Stomach (tissue), 8 donors: ENCODE measurements at regions not wholly inside any gene's neighbourhood (a gene's known extent, or its start where the extent isn't known, plus 50 kb on each side); places are given as distances from the start of the nearest gene placed in this dataset.
"Not testable (repeated sequence)": the region's sequence is repeated elsewhere in the genome, so short reads cannot be mapped to it uniquely, and the experiment has no call there.

Experiments used
- DNase-seq, 2 donors: peaks; one replicate each; pipeline versions ENCODE4 v3.0.0 to v3.0.0-alpha.2; 2013 to 2019
- H3K27ac ChIP-seq, 5 donors: fragments of 200-600 bp in 4 of 5; sonication (generic) in 4 of 5; one replicate each; pipeline ENCODE4 v1.5.1; 2013 to 2019; ENCODE audit warnings: mild to moderate bottlenecking in 1 of 5, moderate library complexity in 1 of 5
- H3K27me3 ChIP-seq, 3 donors: fragments of 200-600 bp; sonication (generic); one replicate each; pipeline ENCODE4 v1.5.1; 2017 to 2019; ENCODE audit warnings: mixed run types in 1 of 3
- H3K36me3 ChIP-seq, 4 donors: fragments of 200-600 bp; sonication (generic); 1 replicate in 3 of 4; 2 replicates in 1 of 4; pipeline ENCODE4 v1.5.1; 2016 to 2019
- H3K4me1 ChIP-seq, 4 donors: fragments of 200-600 bp; sonication (generic); one replicate each; pipeline ENCODE4 v1.5.1; 2016 to 2019
- H3K4me3 ChIP-seq, 4 donors: fragments of 200-600 bp; sonication (generic) in 3 of 4; one replicate each; pipeline ENCODE4 v1.5.1; 2016 to 2019; ENCODE audit warnings: mild to moderate bottlenecking in 1 of 4
- H3K9me3 ChIP-seq, 4 donors: fragments of 200-600 bp; sonication (generic); one replicate each; pipeline ENCODE4 v1.5.1; 2016 to 2019
- CTCF ChIP-seq, 7 experiments: fragments of 450-650 bp in 4 of 7; fragments of 200-600 bp in 3 of 7; sonication (generic) in 3 of 7; IDR thresholded peaks; one replicate each; pipeline ENCODE4 v1.5.1; 2016 to 2019; ENCODE audit warnings: antibody characterized with exemption in 7 of 7, control low read depth in 2 of 7, mild to moderate bottlenecking in 1 of 7
- EP300 ChIP-seq: sonication (generic); formaldehyde crosslinking; IDR thresholded peaks from one replicate; pipeline ENCODE4 v1.6.1; 2017; ENCODE audit warnings: antibody characterized with exemption
- POLR2A ChIP-seq, 4 donors: fragments of 450-650 bp; IDR thresholded peaks; one replicate each; pipeline ENCODE4 v1.6.1; 2016; ENCODE audit warnings: antibody characterized with exemption in 4 of 4, control low read depth in 2 of 4, mild to moderate bottlenecking in 1 of 4, moderate library complexity in 1 of 4
- POLR2AphosphoS5 ChIP-seq, 3 donors: sonication (generic); formaldehyde crosslinking; IDR thresholded peaks; one replicate each; pipeline ENCODE4 v1.6.1; 2016; ENCODE audit warnings: antibody characterized with exemption in 3 of 3
- WGBS, 5 donors: extraction: QIAGEN DNeasy Blood & Tissue Kit in 3 of 5; methylation state at CpG; one replicate each; pipeline versions ENCODE4 v1.1.5 to v1.1.7; 2013 to 2018; 5-methylcytosine and 5-hydroxymethylcytosine counted together
- intact Hi-C: fragments of 100-400 bp; cut with DNase I; formaldehyde crosslinking; loops from one replicate; pipeline ENCODE4 v1.15.1; 2023; ENCODE audit warnings: low total_unique reads
- donor health status: healthy with polysubstance abuse.
- donor health status: Bipolar disorder and iron deficiency.
- donor health status: healthy.

DNA sequence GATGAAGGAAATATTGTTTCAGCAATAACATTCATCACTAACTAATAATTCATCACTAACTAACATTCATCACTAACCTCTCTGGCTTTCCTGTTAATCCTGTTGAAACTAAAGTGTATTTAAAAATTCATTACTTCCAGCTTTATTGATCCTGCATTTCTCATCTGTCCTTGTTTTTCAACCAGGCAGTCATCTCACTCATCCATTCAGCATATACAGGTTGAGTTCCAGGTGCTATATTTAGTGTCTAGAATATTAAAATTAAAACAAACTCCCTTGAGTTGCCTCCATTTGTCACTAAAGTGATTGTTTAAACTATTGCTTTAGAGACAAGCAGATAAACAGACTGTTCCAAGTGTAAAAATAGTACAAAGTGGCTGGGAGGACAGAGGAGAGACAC, 58.1 kb downstream of the ATXN7L3B start:
- Histone ChIP-seq H3K36me3 (no peaks in the 10 kb centered on the region), H3K4me1 (peaks cover 0 to 13% (median 2%) of the 10 kb centered on the region in 4 donors), H3K9me3 (peaks cover 0 to 8% (median 2%) of the 10 kb centered on the region in 4 donors), H3K4me3 (no peak overlapping the region), H3K27ac (peak overlapping the region in 1 of 5 donors; percentile 30), H3K27me3 (no peaks in the 10 kb centered on the region)
- intact Hi-C loops: no loop called here
- DNase-seq: no peak
- TF ChIP-seq EP300: no peak
- TF ChIP-seq POLR2AphosphoS5 (IDR thresholded peaks at IDR 0.05): no peak
- TF ChIP-seq POLR2A (IDR thresholded peaks at IDR 0.05): no peak
- no peak for TF ChIP-seq CTCF (IDR thresholded peaks at IDR 0.05)

DNA sequence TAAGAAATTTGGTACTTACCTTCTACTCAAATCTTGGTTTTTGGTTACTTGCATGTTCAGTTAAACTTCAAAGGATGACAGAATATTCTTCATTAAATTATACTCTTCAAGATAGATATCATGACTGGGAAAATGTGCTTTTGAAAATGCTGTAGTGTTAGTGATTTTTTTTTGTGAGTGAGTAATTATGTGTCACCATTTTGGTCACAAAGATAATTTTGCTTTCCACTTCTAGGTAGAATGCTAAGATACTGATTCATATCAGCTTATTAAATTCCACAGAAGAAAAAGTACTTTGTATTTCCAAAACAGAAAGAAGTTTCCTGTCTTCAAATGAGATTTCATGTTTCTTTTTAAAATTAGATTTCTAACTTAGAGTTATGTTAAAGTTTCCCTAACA, 61.2 kb downstream of the ATXN7L3B start:
- Histone ChIP-seq H3K9me3 (peaks cover 0 to 8% (median 2%) of the 10 kb centered on the region in 4 donors), H3K27ac (peak overlapping the region in 1 of 5 donors; percentile 73), H3K27me3 (no peaks in the 10 kb centered on the region), H3K36me3 (no peaks in the 10 kb centered on the region), H3K4me3 (no peak overlapping the region), H3K4me1 (peaks cover 0 to 13% (median 7%) of the 10 kb centered on the region in 4 donors)
- TF ChIP-seq POLR2AphosphoS5 (IDR thresholded peaks at IDR 0.05) (no peak), CTCF (IDR thresholded peaks at IDR 0.05) (no peak), EP300 (no peak), POLR2A (IDR thresholded peaks at IDR 0.05) (no peak)
- intact Hi-C loops: no loop called here
- no peak for DNase-seq

DNA sequence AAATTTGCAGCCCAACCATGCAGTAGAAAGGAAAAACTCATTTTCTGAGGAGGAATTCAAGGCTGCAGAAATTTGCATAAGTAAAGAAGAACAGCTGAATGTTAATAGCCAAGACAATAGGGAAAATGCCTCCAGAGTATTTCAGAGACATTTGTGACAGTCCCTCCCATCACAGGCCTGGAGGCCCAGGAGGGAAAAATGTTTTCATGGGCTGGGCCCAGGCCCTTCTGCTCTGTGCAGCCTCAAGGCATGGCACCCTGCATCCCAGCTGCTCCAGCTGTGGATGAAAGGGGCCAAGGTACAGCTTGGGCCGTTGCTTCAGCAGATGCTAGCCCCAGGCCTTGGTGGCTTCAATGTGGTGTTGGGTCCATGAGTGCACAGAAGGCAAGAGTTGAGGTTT, 62.3 kb downstream of the ATXN7L3B start:
- Histone ChIP-seq H3K9me3 (peaks cover 0 to 8% (median 2%) of the 10 kb centered on the region in 4 donors), H3K4me3 (no peak overlapping the region), H3K27me3 (no peaks in the 10 kb centered on the region), H3K27ac (peak overlapping the region in 3 of 5 donors; percentile 4 to 73 (median 14)), H3K4me1 (peaks cover 4 to 10% (median 7%) of the 10 kb centered on the region in 4 donors), H3K36me3 (no peaks in the 10 kb centered on the region)
- DNase-seq: no peak
- intact Hi-C loops: no loop called here
- WGBS, 5 donors: 37 to 86% (median 77%) methylated on average over 1 of the region's 1 CpG
- no peak for TF ChIP-seq POLR2A (IDR thresholded peaks at IDR 0.05)
- no peak for TF ChIP-seq EP300
- no peak for TF ChIP-seq CTCF (IDR thresholded peaks at IDR 0.05)
- TF ChIP-seq POLR2AphosphoS5 (IDR thresholded peaks at IDR 0.05): no peak

GRCh38 chr12:74600817-74601216, 63.2 kb downstream of the ATXN7L3B start:
- peak in 2 of 3 donors; percentile 73 to 80 for TF ChIP-seq POLR2AphosphoS5 (IDR thresholded peaks at IDR 0.05)
- peak overlapping the region in 4 of 5 donors; percentile 4 to 73 (median 38) for H3K27ac ChIP-seq
- intact Hi-C loops, H3K36me3 ChIP-seq, H3K9me3 ChIP-seq, DNase-seq, H3K4me3 ChIP-seq, H3K27me3 ChIP-seq, H3K4me1 ChIP-seq: not testable (repeated sequence)

- peaks cover 0 to 8% (median 2%) of the 10 kb centered on the region in 4 donors for H3K9me3 ChIP-seq
- H3K27me3 ChIP-seq: no peaks in the 10 kb centered on the region
- WGBS, 5 donors: 16 to 49% (median 36%) methylated on average over 2 of the region's 2 CpGs
- H3K4me3 ChIP-seq: no peak overlapping the region
- H3K36me3 ChIP-seq: no peaks in the 10 kb centered on the region
- no peak for DNase-seq
- peaks cover 0 to 9% (median 5%) of the 10 kb centered on the region in 4 donors for H3K4me1 ChIP-seq
- intact Hi-C loops: no loop called here
- no peak for TF ChIP-seq CTCF (IDR thresholded peaks at IDR 0.05)
- TF ChIP-seq POLR2AphosphoS5 (IDR thresholded peaks at IDR 0.05): peak in 2 of 3 donors; percentile 75
- H3K27ac ChIP-seq: peak overlapping the region in 4 of 5 donors; percentile 52 to 76 (median 66)
Observed at GRCh38 chr12:74602881-74603672, 65.4 kb downstream of the ATXN7L3B start.
